ENCODE measurements at regions not wholly inside any gene's neighbourhood (a gene's known extent, or its start where the extent isn't known, plus 50 kb on each side); places are given as distances from the start of the nearest gene placed in this dataset.

- Mint-ChIP-seq H3K27me3 (ENCODE audit: insufficient read depth) (peaks cover 5% of the 10 kb centered on the region), H3K9me3 (no peaks in the 10 kb centered on the region), H3K27ac (no peak overlapping the region), H3K4me1 (ENCODE audit: low read depth) (no peaks in the 10 kb centered on the region), H3K36me3 (ENCODE audit: low read depth) (no peaks in the 10 kb centered on the region), H3K4me3 (no peak overlapping the region)
- intact Hi-C loops (cut with micrococcal nuclease): no loop called here
- DNase-seq (ENCODE audit: low spot score): no peak
Measured at GRCh38 chr7:24477398-24478136, 95.7 kb upstream of the PALS2 start.

GRCh38 chr7:24478137-24478655, 95.1 kb upstream of the PALS2 start:
- Mint-ChIP-seq H3K27ac (no peak overlapping the region), H3K4me3 (no peak overlapping the region), H3K27me3 (ENCODE audit: insufficient read depth) (peaks cover 5% of the 10 kb centered on the region), H3K4me1 (ENCODE audit: low read depth) (no peaks in the 10 kb centered on the region), H3K36me3 (ENCODE audit: low read depth) (no peaks in the 10 kb centered on the region), H3K9me3 (no peaks in the 10 kb centered on the region)
- no peak for DNase-seq (ENCODE audit: low spot score)
- intact Hi-C loops (cut with micrococcal nuclease): no loop called here

- Mint-ChIP-seq H3K36me3 (ENCODE audit: low read depth) (no peaks in the 10 kb centered on the region), H3K27ac (no peak overlapping the region), H3K9me3 (no peaks in the 10 kb centered on the region), H3K27me3 (ENCODE audit: insufficient read depth) (peaks cover 6% of the 10 kb centered on the region), H3K4me1 (ENCODE audit: low read depth) (no peaks in the 10 kb centered on the region), H3K4me3 (no peak overlapping the region)
- DNase-seq (ENCODE audit: low spot score): no peak
- intact Hi-C loops (cut with micrococcal nuclease): no loop called here
Measured at GRCh38 chr7:24480501-24480900, 92.8 kb upstream of the PALS2 start.

GRCh38 chr7:24483804-24484203, 89.4 kb upstream of the PALS2 start:
- Mint-ChIP-seq H3K9me3 (no peaks in the 10 kb centered on the region), H3K4me3 (no peak overlapping the region), H3K4me1 (ENCODE audit: low read depth) (no peaks in the 10 kb centered on the region), H3K27me3 (ENCODE audit: insufficient read depth) (peaks cover 7% of the 10 kb centered on the region), H3K36me3 (ENCODE audit: low read depth) (no peaks in the 10 kb centered on the region), H3K27ac (no peak overlapping the region)
- DNase-seq (ENCODE audit: low spot score): no peak
- intact Hi-C loops (cut with micrococcal nuclease): no loop called here

- DNase-seq (ENCODE audit: low spot score): no peak
- intact Hi-C loops (cut with micrococcal nuclease): no loop called here
- peaks cover 14% of the 10 kb centered on the region for H3K27me3 Mint-ChIP-seq (ENCODE audit: insufficient read depth)
- H3K4me1 Mint-ChIP-seq (ENCODE audit: low read depth): no peaks in the 10 kb centered on the region
- no peak overlapping the region for H3K27ac Mint-ChIP-seq
- no peaks in the 10 kb centered on the region for H3K9me3 Mint-ChIP-seq
- no peaks in the 10 kb centered on the region for H3K36me3 Mint-ChIP-seq (ENCODE audit: low read depth)
- H3K4me3 Mint-ChIP-seq: no peak overlapping the region
Measured at GRCh38 chr7:24492576-24492975, 80.7 kb upstream of the PALS2 start.

- DNase-seq (ENCODE audit: low spot score): no peak
- no peak overlapping the region for H3K4me3 Mint-ChIP-seq
- intact Hi-C loops (cut with micrococcal nuclease): no loop called here
- H3K36me3 Mint-ChIP-seq (ENCODE audit: low read depth): no peaks in the 10 kb centered on the region
- peaks cover 25% of the 10 kb centered on the region for H3K27me3 Mint-ChIP-seq (ENCODE audit: insufficient read depth)
- H3K27ac Mint-ChIP-seq: no peak overlapping the region
- H3K4me1 Mint-ChIP-seq (ENCODE audit: low read depth): no peaks in the 10 kb centered on the region
- no peaks in the 10 kb centered on the region for H3K9me3 Mint-ChIP-seq
Measured at GRCh38 chr7:24494832-24495231, 78.4 kb upstream of the PALS2 start.

- H3K36me3 Mint-ChIP-seq (ENCODE audit: low read depth): no peaks in the 10 kb centered on the region
- no peak overlapping the region for H3K4me3 Mint-ChIP-seq
- intact Hi-C loops (cut with micrococcal nuclease): no loop called here
- peaks cover 22% of the 10 kb centered on the region for H3K27me3 Mint-ChIP-seq (ENCODE audit: insufficient read depth)
- no peak overlapping the region for H3K27ac Mint-ChIP-seq
- no peaks in the 10 kb centered on the region for H3K9me3 Mint-ChIP-seq
- no peaks in the 10 kb centered on the region for H3K4me1 Mint-ChIP-seq (ENCODE audit: low read depth)
- DNase-seq (ENCODE audit: low spot score): no peak
Measured at GRCh38 chr7:24496036-24496435, 77.2 kb upstream of the PALS2 start.

- no peak overlapping the region for H3K27ac Mint-ChIP-seq
- no peaks in the 10 kb centered on the region for H3K4me1 Mint-ChIP-seq (ENCODE audit: low read depth)
- no peaks in the 10 kb centered on the region for H3K36me3 Mint-ChIP-seq (ENCODE audit: low read depth)
- intact Hi-C loops (cut with micrococcal nuclease): no loop called here
- no peak overlapping the region for H3K4me3 Mint-ChIP-seq
- DNase-seq (ENCODE audit: low spot score): no peak
- no peaks in the 10 kb centered on the region for H3K9me3 Mint-ChIP-seq
- peaks cover 17% of the 10 kb centered on the region for H3K27me3 Mint-ChIP-seq (ENCODE audit: insufficient read depth)
Measured at GRCh38 chr7:24498439-24498838, 74.8 kb upstream of the PALS2 start.

GRCh38 chr7:24499871-24500270, 73.4 kb upstream of the PALS2 start:
- H3K4me3 Mint-ChIP-seq: no peak overlapping the region
- H3K9me3 Mint-ChIP-seq: no peaks in the 10 kb centered on the region
- no peak for DNase-seq (ENCODE audit: low spot score)
- intact Hi-C loops (cut with micrococcal nuclease): no loop called here
- no peaks in the 10 kb centered on the region for H3K36me3 Mint-ChIP-seq (ENCODE audit: low read depth)
- H3K4me1 Mint-ChIP-seq (ENCODE audit: low read depth): no peaks in the 10 kb centered on the region
- H3K27ac Mint-ChIP-seq: no peak overlapping the region
- H3K27me3 Mint-ChIP-seq (ENCODE audit: insufficient read depth): peaks cover 17% of the 10 kb centered on the region

GRCh38 chr7:24500599-24500998, 72.7 kb upstream of the PALS2 start:
- Mint-ChIP-seq H3K27me3 (ENCODE audit: insufficient read depth) (peaks cover 17% of the 10 kb centered on the region), H3K9me3 (no peaks in the 10 kb centered on the region), H3K4me1 (ENCODE audit: low read depth) (no peaks in the 10 kb centered on the region), H3K4me3 (no peak overlapping the region), H3K36me3 (ENCODE audit: low read depth) (no peaks in the 10 kb centered on the region), H3K27ac (no peak overlapping the region)
- intact Hi-C loops (cut with micrococcal nuclease): no loop called here
- no peak for DNase-seq (ENCODE audit: low spot score)

- no peaks in the 10 kb centered on the region for H3K4me1 Mint-ChIP-seq (ENCODE audit: low read depth)
- H3K36me3 Mint-ChIP-seq (ENCODE audit: low read depth): no peaks in the 10 kb centered on the region
- no peaks in the 10 kb centered on the region for H3K9me3 Mint-ChIP-seq
- intact Hi-C loops (cut with micrococcal nuclease): no loop called here
- H3K27ac Mint-ChIP-seq: no peak overlapping the region
- H3K27me3 Mint-ChIP-seq (ENCODE audit: insufficient read depth): peaks cover 17% of the 10 kb centered on the region
- no peak for DNase-seq (ENCODE audit: low spot score)
- H3K4me3 Mint-ChIP-seq: no peak overlapping the region
Measured at GRCh38 chr7:24501009-24501408, 72.2 kb upstream of the PALS2 start.

GRCh38 chr7:24501443-24502134, 71.7 kb upstream of the PALS2 start:
- intact Hi-C loops (cut with micrococcal nuclease): no loop called here
- no peaks in the 10 kb centered on the region for H3K9me3 Mint-ChIP-seq
- no peaks in the 10 kb centered on the region for H3K4me1 Mint-ChIP-seq (ENCODE audit: low read depth)

GRCh38 chr7:24502135-24502488, 71.1 kb upstream of the PALS2 start:
- Mint-ChIP-seq H3K4me1 (ENCODE audit: low read depth) (no peaks in the 10 kb centered on the region), H3K36me3 (ENCODE audit: low read depth) (no peaks in the 10 kb centered on the region), H3K27ac (no peak overlapping the region), H3K4me3 (no peak overlapping the region), H3K27me3 (ENCODE audit: insufficient read depth) (peaks cover 17% of the 10 kb centered on the region), H3K9me3 (no peaks in the 10 kb centered on the region)
- intact Hi-C loops (cut with micrococcal nuclease): no loop called here
- DNase-seq (ENCODE audit: low spot score): no peak

More at GRCh38 chr7:24501443-24502134, 71.7 kb upstream of the PALS2 start:
- DNase-seq (ENCODE audit: low spot score): no peak
- Mint-ChIP-seq H3K4me3 (no peak overlapping the region), H3K27me3 (ENCODE audit: insufficient read depth) (peaks cover 17% of the 10 kb centered on the region), H3K36me3 (ENCODE audit: low read depth) (no peaks in the 10 kb centered on the region), H3K27ac (no peak overlapping the region)
